Glutamatergic neuron (in vitro differentiated cells): ENCODE measurements at regions not wholly inside any gene's neighbourhood (a gene's known extent, or its start where the extent isn't known, plus 50 kb on each side); places are given as distances from the start of the nearest gene placed in this dataset.
"Not testable (repeated sequence)": the region's sequence is repeated elsewhere in the genome, so short reads cannot be mapped to it uniquely, and the experiment has no call there.

Experiments used
- DNase-seq: peaks from one replicate; pipeline ENCODE4 v3.0.0; 2022
- H3K27ac Mint-ChIP-seq: one replicate; pipeline ENCODE4 v1.8.0; 2020; ENCODE audit warnings: mild to moderate bottlenecking, mixed read lengths, inconsistent platforms; ENCODE audit not compliant: unreplicated experiment
- H3K27me3 Mint-ChIP-seq: one replicate; pipeline ENCODE4 v1.8.0; 2020; ENCODE audit warnings: mild to moderate bottlenecking, moderate library complexity, mixed read lengths, inconsistent platforms; ENCODE audit not compliant: unreplicated experiment
- H3K36me3 Mint-ChIP-seq: one replicate; pipeline ENCODE4 v1.8.0; 2020; ENCODE audit warnings: mild to moderate bottlenecking, mixed read lengths, inconsistent platforms; ENCODE audit not compliant: unreplicated experiment
- H3K4me1 Mint-ChIP-seq: one replicate; pipeline ENCODE4 v1.8.0; 2020; ENCODE audit warnings: mild to moderate bottlenecking, low read depth, mixed read lengths, inconsistent platforms; ENCODE audit not compliant: unreplicated experiment
- H3K4me3 Mint-ChIP-seq: one replicate; pipeline ENCODE4 v1.8.0; 2020; ENCODE audit warnings: mild to moderate bottlenecking, mixed read lengths, inconsistent platforms; ENCODE audit not compliant: unreplicated experiment
- H3K9me3 Mint-ChIP-seq: one replicate; pipeline ENCODE4 v1.8.0; 2020; ENCODE audit warnings: mild to moderate bottlenecking, moderate library complexity, mixed read lengths, inconsistent platforms; ENCODE audit not compliant: unreplicated experiment
- TF ChIP-seq, protein P1 (sequence below): fragments of 200-600 bp; sonication (generic); IDR thresholded peaks from one replicate; pipeline ENCODE4 v1.5.0; 2021; ENCODE audit not compliant: partially characterized antibody, unreplicated experiment

DNA sequence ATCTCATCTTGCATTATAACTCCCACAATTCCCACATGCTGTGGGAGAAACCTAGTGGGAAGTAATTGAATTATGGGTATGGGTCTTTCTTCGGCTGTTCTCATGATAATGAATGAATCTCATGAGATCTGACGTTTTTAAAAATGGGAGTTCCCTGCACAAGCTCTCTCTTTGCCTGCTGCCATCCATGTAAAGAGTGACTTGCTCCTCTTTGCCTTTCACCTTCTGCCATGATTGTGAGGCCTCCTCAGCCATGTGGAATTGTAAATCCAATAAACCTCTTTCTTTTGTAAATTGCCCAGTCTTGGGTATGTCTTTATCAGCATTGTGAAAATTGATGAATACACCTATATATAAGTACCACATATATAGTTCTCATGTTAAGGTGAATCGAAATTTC is 961.7 kb upstream of the COX7C start:
- Mint-ChIP-seq H3K27me3 (no peaks in the 10 kb centered on the region), H3K4me1 (no peaks in the 10 kb centered on the region), H3K9me3 (no peaks in the 10 kb centered on the region), H3K36me3 (peaks cover 13% of the 10 kb centered on the region), H3K27ac (no peak overlapping the region), H3K4me3 (no peak overlapping the region)
- TF ChIP-seq, protein P1, sequence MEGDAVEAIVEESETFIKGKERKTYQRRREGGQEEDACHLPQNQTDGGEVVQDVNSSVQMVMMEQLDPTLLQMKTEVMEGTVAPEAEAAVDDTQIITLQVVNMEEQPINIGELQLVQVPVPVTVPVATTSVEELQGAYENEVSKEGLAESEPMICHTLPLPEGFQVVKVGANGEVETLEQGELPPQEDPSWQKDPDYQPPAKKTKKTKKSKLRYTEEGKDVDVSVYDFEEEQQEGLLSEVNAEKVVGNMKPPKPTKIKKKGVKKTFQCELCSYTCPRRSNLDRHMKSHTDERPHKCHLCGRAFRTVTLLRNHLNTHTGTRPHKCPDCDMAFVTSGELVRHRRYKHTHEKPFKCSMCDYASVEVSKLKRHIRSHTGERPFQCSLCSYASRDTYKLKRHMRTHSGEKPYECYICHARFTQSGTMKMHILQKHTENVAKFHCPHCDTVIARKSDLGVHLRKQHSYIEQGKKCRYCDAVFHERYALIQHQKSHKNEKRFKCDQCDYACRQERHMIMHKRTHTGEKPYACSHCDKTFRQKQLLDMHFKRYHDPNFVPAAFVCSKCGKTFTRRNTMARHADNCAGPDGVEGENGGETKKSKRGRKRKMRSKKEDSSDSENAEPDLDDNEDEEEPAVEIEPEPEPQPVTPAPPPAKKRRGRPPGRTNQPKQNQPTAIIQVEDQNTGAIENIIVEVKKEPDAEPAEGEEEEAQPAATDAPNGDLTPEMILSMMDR = no peak
- no peak for DNase-seq

DNA sequence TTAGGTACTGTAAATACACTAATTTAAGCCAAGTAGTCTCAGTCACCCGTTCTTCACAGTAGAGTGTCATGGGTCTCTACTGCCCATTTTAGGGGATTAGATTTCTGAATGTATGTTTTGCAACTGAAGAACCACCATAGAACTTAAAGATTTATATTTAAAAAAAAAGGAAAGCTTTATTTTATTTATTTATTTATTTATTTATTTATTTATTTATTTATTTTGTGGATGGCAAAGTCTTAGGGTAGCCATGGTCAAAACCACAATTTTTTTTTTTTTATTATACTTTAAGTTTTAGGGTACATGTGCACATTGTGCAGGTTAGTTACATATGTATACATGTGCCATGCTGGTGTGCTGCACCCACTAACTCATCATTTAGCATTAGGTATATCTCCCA is 960.4 kb upstream of the COX7C start:
- H3K4me3 Mint-ChIP-seq, DNase-seq, H3K9me3 Mint-ChIP-seq, H3K27me3 Mint-ChIP-seq, H3K4me1 Mint-ChIP-seq, H3K27ac Mint-ChIP-seq: not testable (repeated sequence)
- H3K36me3 Mint-ChIP-seq = peaks cover 13% of the 10 kb centered on the region

DNA sequence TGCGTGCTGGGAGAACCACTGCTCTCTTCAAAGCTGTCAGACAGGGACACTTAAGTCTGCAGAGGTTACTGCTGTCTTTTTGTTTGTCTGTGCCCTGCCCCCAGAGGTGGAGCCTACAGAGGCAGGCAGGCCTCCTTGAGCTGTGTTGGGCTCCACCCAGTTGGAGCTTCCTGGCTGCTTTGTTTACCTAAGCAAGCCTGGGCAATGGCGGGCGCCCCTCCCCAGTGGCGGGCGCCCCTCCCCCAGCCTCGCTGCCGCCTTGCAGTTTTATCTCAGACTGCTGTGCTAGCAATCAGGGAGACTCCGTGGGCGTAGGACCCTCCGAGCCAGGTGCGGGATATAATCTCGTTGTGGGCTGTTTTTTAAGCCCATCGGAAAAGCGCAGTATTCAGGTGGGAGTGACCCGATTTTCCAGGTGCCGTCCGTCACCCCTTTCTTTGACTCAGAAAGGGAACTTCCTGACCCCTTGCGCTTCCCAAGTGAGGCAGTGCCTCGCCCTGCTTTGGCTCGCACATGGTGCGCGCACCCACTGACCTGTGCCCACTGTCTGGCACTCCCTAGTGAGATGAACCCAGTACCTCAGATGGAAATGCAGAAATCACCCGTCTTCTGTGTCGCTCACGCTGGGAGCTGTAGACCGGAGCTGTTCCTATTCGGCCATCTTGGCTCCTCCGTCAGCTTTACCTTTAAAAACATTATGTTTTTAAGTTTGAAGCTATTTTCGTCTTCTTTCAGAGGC is 954.6 kb upstream of the COX7C start:
- H3K27ac Mint-ChIP-seq, H3K36me3 Mint-ChIP-seq, H3K4me3 Mint-ChIP-seq, H3K27me3 Mint-ChIP-seq, H3K4me1 Mint-ChIP-seq, H3K9me3 Mint-ChIP-seq, DNase-seq: not testable (repeated sequence)

DNA sequence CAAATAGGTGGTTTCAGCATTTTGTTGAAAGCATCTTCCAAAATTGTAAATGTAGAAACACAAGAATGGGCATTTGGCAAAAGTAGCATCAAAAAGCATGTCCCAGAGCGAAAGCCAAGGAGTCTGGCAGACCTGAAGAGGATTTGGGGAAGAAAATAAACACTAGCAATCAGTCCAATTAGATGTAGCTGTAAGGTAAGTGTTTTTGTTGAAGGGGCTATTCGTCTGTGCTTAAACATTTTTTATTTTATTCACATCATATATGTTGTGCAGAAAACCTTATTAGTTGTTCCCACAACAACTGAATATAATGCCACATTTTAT is 954.1 kb upstream of the COX7C start:
- Mint-ChIP-seq H3K4me3 (no peak overlapping the region), H3K27ac (no peak overlapping the region), H3K36me3 (no peaks in the 10 kb centered on the region), H3K27me3 (no peaks in the 10 kb centered on the region), H3K9me3 (no peaks in the 10 kb centered on the region), H3K4me1 (no peaks in the 10 kb centered on the region)
- no peak for DNase-seq
- TF ChIP-seq, protein P1 = no peak

DNA sequence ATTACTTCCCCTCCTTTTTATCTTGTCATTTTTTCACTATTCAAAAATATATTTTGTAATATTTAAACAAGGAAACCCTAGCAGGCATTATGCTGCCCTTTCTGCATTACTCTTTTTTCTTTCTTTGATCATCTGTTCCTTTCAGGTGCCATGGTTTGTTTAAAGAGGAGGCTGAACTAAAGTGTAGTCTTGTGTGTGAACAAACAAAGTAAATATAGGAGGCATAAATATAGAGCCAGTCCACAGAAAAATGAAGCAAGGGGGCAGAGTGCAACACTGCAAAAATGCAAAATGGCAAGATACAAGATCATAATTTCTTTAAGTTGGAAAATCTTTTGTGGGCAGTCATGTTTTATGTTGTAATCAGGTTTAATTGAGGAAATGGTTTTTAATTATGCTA is 947.3 kb upstream of the COX7C start:
- Mint-ChIP-seq H3K4me1 (no peaks in the 10 kb centered on the region), H3K27ac (no peak overlapping the region), H3K9me3 (no peaks in the 10 kb centered on the region), H3K36me3 (no peaks in the 10 kb centered on the region), H3K4me3 (no peak overlapping the region), H3K27me3 (no peaks in the 10 kb centered on the region)
- TF ChIP-seq, protein P1 = no peak
- no peak for DNase-seq

DNA sequence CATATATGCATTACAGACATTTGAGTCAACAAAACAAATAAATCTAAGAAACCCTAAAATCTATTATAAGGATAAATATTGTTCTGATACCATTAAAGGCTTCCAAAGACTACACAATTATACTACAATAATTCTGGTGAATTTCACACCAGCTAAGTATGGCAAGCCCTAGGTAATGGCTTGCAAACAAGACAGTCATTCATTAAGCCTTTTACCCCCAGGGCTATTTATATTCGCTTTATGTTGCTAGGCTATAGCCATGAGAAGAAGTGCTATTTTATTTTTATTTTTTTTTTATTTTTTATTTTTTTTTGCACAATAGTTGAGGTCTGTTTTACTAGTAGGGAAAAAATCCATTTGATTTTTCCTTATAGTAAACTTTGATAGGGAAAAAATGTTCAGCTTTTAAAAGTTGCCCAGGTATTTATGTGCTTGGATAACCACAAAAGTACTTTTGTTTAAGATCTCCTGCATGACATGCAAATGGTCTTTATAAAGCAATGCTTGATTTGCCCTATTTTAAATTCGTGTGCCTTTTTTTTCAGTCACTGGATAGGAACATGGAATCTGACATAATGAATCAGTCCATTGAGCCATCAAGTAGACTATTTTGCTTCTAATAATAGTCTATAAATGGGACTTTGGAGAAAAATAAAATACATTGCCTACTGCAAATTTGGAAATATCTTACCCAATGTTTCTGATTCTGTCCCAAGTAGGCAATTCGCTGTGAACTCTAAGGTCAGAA is 946.3 kb upstream of the COX7C start:
- Mint-ChIP-seq H3K4me3 (no peak overlapping the region), H3K9me3 (no peaks in the 10 kb centered on the region), H3K27me3 (peaks cover 2% of the 10 kb centered on the region), H3K4me1 (no peaks in the 10 kb centered on the region), H3K27ac (no peak overlapping the region), H3K36me3 (no peaks in the 10 kb centered on the region)
- TF ChIP-seq, protein P1 = no peak
- DNase-seq = no peak
